Fibroblast of the aortic adventitia (primary cell): ENCODE measurements at regions not wholly inside any gene's neighbourhood (a gene's known extent, or its start where the extent isn't known, plus 50 kb on each side); places are given as distances from the start of the nearest gene placed in this dataset.
"Not testable (repeated sequence)": the region's sequence is repeated elsewhere in the genome, so short reads cannot be mapped to it uniquely, and the experiment has no call there.

ENCODE experiments used
- DNase-seq: peaks from one replicate; pipeline ENCODE4 v3.0.0-alpha.2; 2010; ENCODE audit warnings: low read depth
- H3K4me3 ChIP-seq: 2 replicates; pipeline ENCODE4 v1.5.1; 2011; ENCODE audit warnings: low read depth, mild to moderate bottlenecking, control low read depth, low read length, moderate library complexity
- TF ChIP-seq, protein P1 (sequence below): IDR thresholded peaks from 2 replicates; pipeline ENCODE4 v1.5.1; 2011; ENCODE audit warnings: mild to moderate bottlenecking, low read length, control low read depth, inconsistent platforms; ENCODE audit not compliant: insufficient read depth

DNA sequence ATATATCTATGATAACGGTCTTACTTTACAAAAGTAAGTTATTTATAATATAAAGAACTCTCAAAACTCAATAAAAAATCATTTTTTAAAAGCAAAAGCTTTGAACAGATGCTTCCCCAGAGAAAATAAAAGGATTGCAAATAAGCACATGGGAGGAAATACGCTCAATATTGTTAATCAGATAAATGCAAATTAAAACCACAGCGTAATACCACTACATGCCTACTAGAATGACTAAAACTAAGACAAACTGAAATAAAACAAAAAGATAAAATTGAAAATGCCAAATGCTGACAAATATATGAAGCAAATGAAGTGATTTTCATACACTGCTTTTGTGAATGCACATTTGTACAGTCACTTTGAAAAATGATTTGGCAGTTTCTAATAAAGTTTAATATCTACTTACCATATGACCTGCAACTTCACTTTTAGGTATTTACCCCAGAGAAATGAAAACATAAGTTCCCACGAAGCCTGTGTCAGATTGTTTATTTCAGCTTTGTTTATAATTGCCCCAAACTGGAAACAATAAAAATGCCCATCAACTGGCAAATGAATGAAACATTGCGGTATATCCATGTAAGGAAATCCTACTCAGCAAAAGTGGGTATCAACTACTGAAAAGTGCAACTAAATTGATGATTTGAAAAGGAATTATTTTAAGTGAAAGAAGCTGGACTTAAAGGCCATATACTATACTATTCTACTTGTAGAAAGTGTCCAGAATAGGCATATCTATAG, 1072.4 kb downstream of the TMTC2 start:
- no peak overlapping the region for H3K4me3 ChIP-seq
- no peak for DNase-seq
- TF ChIP-seq, protein P1, sequence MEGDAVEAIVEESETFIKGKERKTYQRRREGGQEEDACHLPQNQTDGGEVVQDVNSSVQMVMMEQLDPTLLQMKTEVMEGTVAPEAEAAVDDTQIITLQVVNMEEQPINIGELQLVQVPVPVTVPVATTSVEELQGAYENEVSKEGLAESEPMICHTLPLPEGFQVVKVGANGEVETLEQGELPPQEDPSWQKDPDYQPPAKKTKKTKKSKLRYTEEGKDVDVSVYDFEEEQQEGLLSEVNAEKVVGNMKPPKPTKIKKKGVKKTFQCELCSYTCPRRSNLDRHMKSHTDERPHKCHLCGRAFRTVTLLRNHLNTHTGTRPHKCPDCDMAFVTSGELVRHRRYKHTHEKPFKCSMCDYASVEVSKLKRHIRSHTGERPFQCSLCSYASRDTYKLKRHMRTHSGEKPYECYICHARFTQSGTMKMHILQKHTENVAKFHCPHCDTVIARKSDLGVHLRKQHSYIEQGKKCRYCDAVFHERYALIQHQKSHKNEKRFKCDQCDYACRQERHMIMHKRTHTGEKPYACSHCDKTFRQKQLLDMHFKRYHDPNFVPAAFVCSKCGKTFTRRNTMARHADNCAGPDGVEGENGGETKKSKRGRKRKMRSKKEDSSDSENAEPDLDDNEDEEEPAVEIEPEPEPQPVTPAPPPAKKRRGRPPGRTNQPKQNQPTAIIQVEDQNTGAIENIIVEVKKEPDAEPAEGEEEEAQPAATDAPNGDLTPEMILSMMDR, result no peak

DNA sequence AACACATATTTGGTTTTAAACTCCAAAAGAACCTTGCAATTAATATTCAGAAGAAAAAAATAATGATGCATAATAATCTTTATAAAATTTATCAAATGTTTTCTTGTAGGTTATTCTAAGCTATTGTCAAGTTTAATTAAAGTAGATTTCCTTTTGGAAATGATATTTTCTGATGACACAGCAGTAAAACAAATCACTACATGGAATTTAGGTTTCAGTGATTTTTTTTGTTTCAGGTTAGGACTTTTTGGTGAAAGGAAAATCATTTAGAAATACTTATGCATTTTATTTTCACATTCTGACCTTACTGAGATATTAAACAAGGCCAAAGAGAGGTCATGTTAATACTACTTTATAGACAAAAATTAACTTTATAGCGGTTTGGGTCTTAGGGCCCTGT, 1067.2 kb downstream of the TMTC2 start:
- no peak for DNase-seq
- H3K4me3 ChIP-seq, result no peak overlapping the region
- TF ChIP-seq, protein P1, result no peak

DNA sequence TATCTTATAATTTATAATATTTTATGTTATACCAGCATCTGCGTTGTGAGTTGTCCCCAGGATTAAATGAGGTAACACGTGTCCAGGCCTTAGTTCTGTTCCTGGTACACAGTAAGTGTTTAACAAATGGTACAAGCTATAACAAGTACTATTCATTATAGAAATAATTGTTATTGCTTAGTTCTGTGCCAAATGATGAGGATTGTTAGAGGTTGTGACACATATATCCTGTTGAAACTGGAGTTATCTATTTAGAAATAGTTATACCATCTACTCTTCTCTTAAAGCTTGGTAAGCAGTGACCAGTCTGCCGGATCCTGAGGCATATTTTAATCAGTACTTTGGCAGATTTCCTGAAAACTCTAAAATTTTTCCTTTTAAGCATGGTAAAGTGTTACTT, 1066.5 kb downstream of the TMTC2 start:
- TF ChIP-seq, protein P1, result no peak
- H3K4me3 ChIP-seq, result no peak overlapping the region
- DNase-seq, result no peak

DNA sequence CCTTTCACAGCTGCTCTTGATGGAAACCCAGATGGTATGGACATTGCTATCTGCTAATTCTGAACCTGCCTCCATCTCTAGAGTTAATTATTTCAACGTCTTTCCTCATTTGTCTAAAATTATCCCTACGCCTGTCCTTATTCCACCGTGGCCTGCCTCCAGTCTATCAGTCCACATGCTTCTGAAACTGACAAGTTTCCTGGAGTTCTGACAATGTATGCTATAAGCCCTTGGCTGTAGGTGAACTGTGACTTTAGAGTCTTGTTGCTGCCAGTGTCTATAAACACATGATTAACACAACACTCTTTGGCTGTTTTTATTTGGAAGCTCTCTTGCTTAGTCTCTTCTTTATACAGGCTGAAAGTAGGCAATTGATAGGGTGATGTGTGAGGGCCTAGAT, 1052.9 kb downstream of the TMTC2 start:
- TF ChIP-seq, protein P1, result no peak
- no peak for DNase-seq
- no peak overlapping the region for H3K4me3 ChIP-seq

DNA sequence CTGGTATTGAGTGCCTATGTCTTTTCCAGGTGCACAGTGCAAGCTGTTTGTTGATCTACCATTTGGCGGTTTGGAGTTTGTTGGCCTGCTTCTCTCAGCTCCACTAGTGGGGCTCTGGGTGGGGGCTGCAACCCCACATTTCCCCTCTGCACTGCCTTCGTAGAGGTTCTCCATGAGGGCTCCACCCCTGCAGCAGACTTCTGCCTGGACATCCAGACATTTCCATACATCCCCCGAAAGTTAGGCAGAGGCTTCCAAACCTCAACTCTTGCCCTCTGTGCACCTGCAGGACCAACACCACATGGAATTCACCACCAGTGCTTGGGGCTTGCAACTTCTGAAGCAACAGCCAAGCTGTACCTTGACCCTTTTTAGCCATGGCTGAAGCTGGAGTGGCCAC, 1024.1 kb downstream of the TMTC2 start:
- TF ChIP-seq, protein P1, result no peak
- no peak overlapping the region for H3K4me3 ChIP-seq
- no peak for DNase-seq

DNA sequence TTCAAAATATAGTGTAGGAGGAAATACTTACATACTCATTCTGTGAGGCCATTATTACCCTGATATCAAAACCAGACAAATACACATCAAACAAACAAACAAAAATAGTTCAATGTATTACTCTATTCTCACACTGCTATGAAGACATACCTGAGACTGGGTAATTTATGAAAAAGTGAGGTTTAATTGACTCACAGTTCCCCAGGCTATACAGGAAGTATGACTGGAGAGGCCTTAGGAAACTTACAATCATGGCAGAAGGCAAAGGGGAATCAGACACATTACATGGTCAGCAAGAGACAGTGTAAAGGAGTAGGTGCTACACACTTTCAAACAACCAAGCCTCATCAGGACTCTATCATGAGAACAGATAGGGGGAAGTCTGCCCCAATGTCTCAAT, 1023.2 kb downstream of the TMTC2 start:
- H3K4me3 ChIP-seq, result no peak overlapping the region
- no peak for DNase-seq
- TF ChIP-seq, protein P1, result no peak

DNA sequence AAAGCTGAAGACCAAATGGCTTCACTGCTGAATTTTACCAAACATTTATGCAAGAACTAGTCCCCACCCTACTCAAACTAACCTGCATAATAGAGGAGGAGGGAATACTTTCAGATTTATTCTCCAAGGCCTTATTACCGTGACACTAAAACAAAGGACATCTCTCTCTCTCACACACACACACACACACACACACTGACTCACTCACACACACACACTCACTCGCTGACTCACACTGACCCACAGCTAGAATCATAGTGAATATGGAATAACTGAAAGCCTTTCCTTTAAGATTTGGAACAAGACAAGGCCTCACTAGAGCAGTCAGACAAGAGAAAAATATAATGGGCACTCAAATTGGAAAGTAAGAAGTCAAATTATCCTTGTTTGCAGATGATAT, 1014.1 kb downstream of the TMTC2 start:
- H3K4me3 ChIP-seq, result no peak overlapping the region
- DNase-seq, result no peak
- TF ChIP-seq, protein P1, result no peak

DNA sequence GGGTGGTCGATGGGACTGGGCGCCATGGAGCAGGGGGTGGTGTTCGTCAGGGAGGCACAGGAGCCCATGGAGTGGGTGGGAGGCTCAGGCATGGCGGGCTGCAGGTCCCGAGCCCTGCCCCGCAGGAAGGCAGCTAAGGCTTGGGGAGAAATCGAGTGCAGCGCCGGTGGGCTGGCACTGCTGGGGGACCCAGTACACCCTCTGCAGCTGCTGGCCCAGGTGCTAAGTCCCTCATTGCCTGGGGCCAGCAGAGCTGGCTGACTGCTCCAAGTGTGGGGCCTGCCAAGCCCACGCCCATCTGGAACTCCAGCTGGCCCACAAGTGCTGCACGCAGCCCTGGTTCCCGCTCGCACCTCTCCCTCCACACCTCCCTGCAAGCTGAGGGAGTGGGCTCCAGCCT, 1009.6 kb downstream of the TMTC2 start:
- not testable (repeated sequence) for H3K4me3 ChIP-seq, DNase-seq
